ENCODE measurements at regions not wholly inside any gene's neighbourhood (a gene's known extent, or its start where the extent isn't known, plus 50 kb on each side); places are given as distances from the start of the nearest gene placed in this dataset.
"Not testable (repeated sequence)": the region's sequence is repeated elsewhere in the genome, so short reads cannot be mapped to it uniquely, and the experiment has no call there.

- Mint-ChIP-seq H3K4me3 (no peak overlapping the region), H3K27me3 (ENCODE audit: low read depth) (no peaks in the 10 kb centered on the region), H3K4me1 (ENCODE audit: low read depth) (peaks cover 55% of the 10 kb centered on the region), H3K9me3 (peaks cover 18% of the 10 kb centered on the region), H3K36me3 (ENCODE audit: insufficient read depth) (peaks cover 35% of the 10 kb centered on the region)
- ATAC-seq (peak in 1 of 2 donors; percentile 32), DNase-seq (no peak)
Measured at GRCh38 chr6:144395014-144395413, 109.9 kb downstream of the UTRN start.

GRCh38 chr6:144395826-144396225 lies 110.7 kb downstream of the UTRN start:
- no peak for ATAC-seq
- no peak for DNase-seq
- peaks cover 18% of the 10 kb centered on the region for H3K9me3 Mint-ChIP-seq

GRCh38 chr6:144397141-144397540 lies 112.0 kb downstream of the UTRN start:
- no peak overlapping the region for H3K4me3 Mint-ChIP-seq
- peaks cover 18% of the 10 kb centered on the region for H3K9me3 Mint-ChIP-seq
- peaks cover 26% of the 10 kb centered on the region for H3K36me3 Mint-ChIP-seq (ENCODE audit: insufficient read depth)
- H3K27me3 Mint-ChIP-seq (ENCODE audit: low read depth), result no peaks in the 10 kb centered on the region
- DNase-seq (no peak), ATAC-seq (no peak)
- H3K4me1 Mint-ChIP-seq (ENCODE audit: low read depth), result peaks cover 48% of the 10 kb centered on the region

More at GRCh38 chr6:144395826-144396225, 110.7 kb downstream of the UTRN start:
- H3K27me3 Mint-ChIP-seq (ENCODE audit: low read depth), result no peaks in the 10 kb centered on the region
- no peak overlapping the region for H3K4me3 Mint-ChIP-seq
- peaks cover 27% of the 10 kb centered on the region for H3K36me3 Mint-ChIP-seq (ENCODE audit: insufficient read depth)
- H3K4me1 Mint-ChIP-seq (ENCODE audit: low read depth), result peaks cover 52% of the 10 kb centered on the region

- Mint-ChIP-seq H3K36me3 (ENCODE audit: insufficient read depth) (peaks cover 38% of the 10 kb centered on the region), H3K9me3 (peaks cover 11% of the 10 kb centered on the region), H3K27me3 (ENCODE audit: low read depth) (no peaks in the 10 kb centered on the region), H3K4me3 (no peak overlapping the region), H3K4me1 (ENCODE audit: low read depth) (peaks cover 40% of the 10 kb centered on the region)
- DNase-seq (no peak), ATAC-seq (no peak)
Measured at GRCh38 chr6:144400321-144400720, 115.2 kb downstream of the UTRN start.

GRCh38 chr6:144401736-144402733 lies 116.9 kb downstream of the UTRN start:
- DNase-seq (no peak), ATAC-seq (no peak)
- Mint-ChIP-seq H3K36me3 (ENCODE audit: insufficient read depth) (peaks cover 41% of the 10 kb centered on the region), H3K9me3 (peaks cover 11% of the 10 kb centered on the region), H3K4me1 (ENCODE audit: low read depth) (peaks cover 40% of the 10 kb centered on the region), H3K4me3 (no peak overlapping the region), H3K27me3 (ENCODE audit: low read depth) (no peaks in the 10 kb centered on the region)

GRCh38 chr6:144402750-144403149 lies 117.6 kb downstream of the UTRN start:
- peaks cover 35% of the 10 kb centered on the region for H3K36me3 Mint-ChIP-seq (ENCODE audit: insufficient read depth)
- H3K27me3 Mint-ChIP-seq (ENCODE audit: low read depth), result no peaks in the 10 kb centered on the region
- H3K9me3 Mint-ChIP-seq, result peaks cover 7% of the 10 kb centered on the region
- no peak for DNase-seq
- H3K4me3 Mint-ChIP-seq, result no peak overlapping the region
- ATAC-seq, result no peak
- peaks cover 44% of the 10 kb centered on the region for H3K4me1 Mint-ChIP-seq (ENCODE audit: low read depth)

- no peak for ATAC-seq
- Mint-ChIP-seq H3K27me3 (ENCODE audit: low read depth) (no peaks in the 10 kb centered on the region), H3K9me3 (no peaks in the 10 kb centered on the region), H3K4me1 (ENCODE audit: low read depth) (peaks cover 50% of the 10 kb centered on the region), H3K36me3 (ENCODE audit: insufficient read depth) (peaks cover 25% of the 10 kb centered on the region), H3K4me3 (no peak overlapping the region)
- DNase-seq, result no peak
Measured at GRCh38 chr6:144405163-144405562, 120.0 kb downstream of the UTRN start.

GRCh38 chr6:144406796-144407195 lies 121.7 kb downstream of the UTRN start:
- H3K36me3 Mint-ChIP-seq (ENCODE audit: insufficient read depth), result peaks cover 30% of the 10 kb centered on the region
- H3K9me3 Mint-ChIP-seq, result no peaks in the 10 kb centered on the region
- H3K4me3 Mint-ChIP-seq, result peak overlapping the region; percentile 33
- no peak for ATAC-seq
- H3K27me3 Mint-ChIP-seq (ENCODE audit: low read depth), result no peaks in the 10 kb centered on the region
- peaks cover 59% of the 10 kb centered on the region for H3K4me1 Mint-ChIP-seq (ENCODE audit: low read depth)
- DNase-seq, result no peak

- no peak for DNase-seq
- Mint-ChIP-seq H3K9me3 (no peaks in the 10 kb centered on the region), H3K4me3 (no peak overlapping the region), H3K4me1 (ENCODE audit: low read depth) (peaks cover 63% of the 10 kb centered on the region), H3K27me3 (ENCODE audit: low read depth) (no peaks in the 10 kb centered on the region), H3K36me3 (ENCODE audit: insufficient read depth) (peaks cover 24% of the 10 kb centered on the region)
- no peak for ATAC-seq
Measured at GRCh38 chr6:144408161-144408560, 123.0 kb downstream of the UTRN start.

- Mint-ChIP-seq H3K4me1 (ENCODE audit: low read depth) (peaks cover 60% of the 10 kb centered on the region), H3K4me3 (no peak overlapping the region), H3K27me3 (ENCODE audit: low read depth) (no peaks in the 10 kb centered on the region), H3K9me3 (no peaks in the 10 kb centered on the region), H3K36me3 (ENCODE audit: insufficient read depth) (peaks cover 7% of the 10 kb centered on the region)
- no peak for DNase-seq
- ATAC-seq, result no peak
Measured at GRCh38 chr6:144410059-144410458, 124.9 kb downstream of the UTRN start.

- not testable (repeated sequence) for DNase-seq; H3K4me3 Mint-ChIP-seq; H3K36me3 Mint-ChIP-seq (ENCODE audit: insufficient read depth); H3K9me3 Mint-ChIP-seq; H3K27me3 Mint-ChIP-seq (ENCODE audit: low read depth); ATAC-seq
- peaks cover 62% of the 10 kb centered on the region for H3K4me1 Mint-ChIP-seq (ENCODE audit: low read depth)
Measured at GRCh38 chr6:144410574-144410973, 125.4 kb downstream of the UTRN start.

- Mint-ChIP-seq H3K27me3 (ENCODE audit: low read depth) (no peaks in the 10 kb centered on the region), H3K4me1 (ENCODE audit: low read depth) (peaks cover 72% of the 10 kb centered on the region), H3K9me3 (no peaks in the 10 kb centered on the region), H3K4me3 (peak overlapping the region; percentile 75), H3K36me3 (ENCODE audit: insufficient read depth) (peaks cover 10% of the 10 kb centered on the region)
- ATAC-seq (peak; percentile 80 to 84), DNase-seq (no peak)
Measured at GRCh38 chr6:144411531-144412165, 126.5 kb downstream of the UTRN start.

- no peak for ATAC-seq
- Mint-ChIP-seq H3K9me3 (no peaks in the 10 kb centered on the region), H3K4me1 (ENCODE audit: low read depth) (peaks cover 68% of the 10 kb centered on the region), H3K4me3 (no peak overlapping the region), H3K27me3 (ENCODE audit: low read depth) (no peaks in the 10 kb centered on the region), H3K36me3 (ENCODE audit: insufficient read depth) (peaks cover 7% of the 10 kb centered on the region)
- DNase-seq, result no peak
Measured at GRCh38 chr6:144413418-144413817, 128.3 kb downstream of the UTRN start.

GRCh38 chr6:144415014-144415413 lies 129.9 kb downstream of the UTRN start:
- H3K4me1 Mint-ChIP-seq (ENCODE audit: low read depth), result peaks cover 66% of the 10 kb centered on the region

GRCh38 chr6:144415835-144416237 lies 130.7 kb downstream of the UTRN start:
- ATAC-seq, result no peak

More at GRCh38 chr6:144415014-144415413, 129.9 kb downstream of the UTRN start:
- Mint-ChIP-seq H3K27me3 (ENCODE audit: low read depth) (no peaks in the 10 kb centered on the region), H3K4me3 (no peak overlapping the region), H3K9me3 (no peaks in the 10 kb centered on the region), H3K36me3 (ENCODE audit: insufficient read depth) (peaks cover 7% of the 10 kb centered on the region)
- DNase-seq (no peak), ATAC-seq (no peak)

More at GRCh38 chr6:144415835-144416237, 130.7 kb downstream of the UTRN start:
- H3K4me3 Mint-ChIP-seq, result no peak overlapping the region
- peaks cover 7% of the 10 kb centered on the region for H3K36me3 Mint-ChIP-seq (ENCODE audit: insufficient read depth)
- DNase-seq, result no peak
- no peaks in the 10 kb centered on the region for H3K27me3 Mint-ChIP-seq (ENCODE audit: low read depth)
- H3K4me1 Mint-ChIP-seq (ENCODE audit: low read depth), result peaks cover 64% of the 10 kb centered on the region
- H3K9me3 Mint-ChIP-seq, result no peaks in the 10 kb centered on the region

Data from activated T-cell treated with anti-CD3 and anti-CD28 coated beads, Interleukin-2, amount 50 U/mL, for 4 hours (primary cell).